Kidney epithelial cell (primary cell): ENCODE measurements at regions not wholly inside any gene's neighbourhood (a gene's known extent, or its start where the extent isn't known, plus 50 kb on each side); places are given as distances from the start of the nearest gene placed in this dataset.
"Not testable (repeated sequence)": the region's sequence is repeated elsewhere in the genome, so short reads cannot be mapped to it uniquely, and the experiment has no call there.

Source experiments
- DNase-seq: peaks from one replicate; pipeline ENCODE4 v3.0.0-alpha.2; 2010; ENCODE audit warnings: low read depth
- H3K27me3 ChIP-seq: 2 replicates; pipeline ENCODE4 v1.6.0; 2011; ENCODE audit warnings: low read length; ENCODE audit not compliant: control insufficient read depth, insufficient read depth
- H3K36me3 ChIP-seq: 2 replicates; pipeline ENCODE4 v1.5.1; 2011; ENCODE audit warnings: low read length; ENCODE audit not compliant: control insufficient read depth, insufficient read depth
- H3K4me3 ChIP-seq: 2 replicates; pipeline ENCODE4 v1.5.1; 2011; ENCODE audit warnings: low read depth, mild to moderate bottlenecking, control low read depth, low read length
- TF ChIP-seq, protein P1 (sequence below): IDR thresholded peaks from 2 replicates; pipeline ENCODE4 v1.5.1; 2011; ENCODE audit warnings: mild to moderate bottlenecking, moderate library complexity, low read length, control low read depth, inconsistent platforms; ENCODE audit not compliant: insufficient read depth, poor library complexity, severe bottlenecking

DNA sequence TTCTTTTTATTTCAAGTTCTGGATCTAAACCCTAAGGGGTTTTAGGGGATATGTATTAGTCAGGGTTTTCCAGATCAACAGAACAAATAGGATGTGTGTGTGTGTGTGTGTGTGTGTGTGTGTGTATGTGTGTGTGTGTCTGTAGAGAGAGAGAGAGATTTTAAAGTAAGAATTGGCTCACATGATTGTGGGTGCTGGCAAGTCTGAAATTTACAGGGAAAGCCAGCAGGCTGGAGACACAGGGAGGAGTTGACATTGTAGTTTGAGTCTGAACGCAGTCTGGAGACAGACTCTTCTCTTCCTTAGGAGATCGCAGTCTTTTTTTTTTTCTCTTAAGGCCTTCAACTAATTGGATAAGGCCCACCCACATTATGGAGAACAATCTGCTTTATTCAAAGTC, 428.8 kb upstream of the TBL1XR1 start:
- no peak overlapping the region for H3K4me3 ChIP-seq
- no peaks in the 10 kb centered on the region for H3K27me3 ChIP-seq
- no peak for DNase-seq
- no peaks in the 10 kb centered on the region for H3K36me3 ChIP-seq
- TF ChIP-seq, protein P1, sequence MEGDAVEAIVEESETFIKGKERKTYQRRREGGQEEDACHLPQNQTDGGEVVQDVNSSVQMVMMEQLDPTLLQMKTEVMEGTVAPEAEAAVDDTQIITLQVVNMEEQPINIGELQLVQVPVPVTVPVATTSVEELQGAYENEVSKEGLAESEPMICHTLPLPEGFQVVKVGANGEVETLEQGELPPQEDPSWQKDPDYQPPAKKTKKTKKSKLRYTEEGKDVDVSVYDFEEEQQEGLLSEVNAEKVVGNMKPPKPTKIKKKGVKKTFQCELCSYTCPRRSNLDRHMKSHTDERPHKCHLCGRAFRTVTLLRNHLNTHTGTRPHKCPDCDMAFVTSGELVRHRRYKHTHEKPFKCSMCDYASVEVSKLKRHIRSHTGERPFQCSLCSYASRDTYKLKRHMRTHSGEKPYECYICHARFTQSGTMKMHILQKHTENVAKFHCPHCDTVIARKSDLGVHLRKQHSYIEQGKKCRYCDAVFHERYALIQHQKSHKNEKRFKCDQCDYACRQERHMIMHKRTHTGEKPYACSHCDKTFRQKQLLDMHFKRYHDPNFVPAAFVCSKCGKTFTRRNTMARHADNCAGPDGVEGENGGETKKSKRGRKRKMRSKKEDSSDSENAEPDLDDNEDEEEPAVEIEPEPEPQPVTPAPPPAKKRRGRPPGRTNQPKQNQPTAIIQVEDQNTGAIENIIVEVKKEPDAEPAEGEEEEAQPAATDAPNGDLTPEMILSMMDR = no peak

DNA sequence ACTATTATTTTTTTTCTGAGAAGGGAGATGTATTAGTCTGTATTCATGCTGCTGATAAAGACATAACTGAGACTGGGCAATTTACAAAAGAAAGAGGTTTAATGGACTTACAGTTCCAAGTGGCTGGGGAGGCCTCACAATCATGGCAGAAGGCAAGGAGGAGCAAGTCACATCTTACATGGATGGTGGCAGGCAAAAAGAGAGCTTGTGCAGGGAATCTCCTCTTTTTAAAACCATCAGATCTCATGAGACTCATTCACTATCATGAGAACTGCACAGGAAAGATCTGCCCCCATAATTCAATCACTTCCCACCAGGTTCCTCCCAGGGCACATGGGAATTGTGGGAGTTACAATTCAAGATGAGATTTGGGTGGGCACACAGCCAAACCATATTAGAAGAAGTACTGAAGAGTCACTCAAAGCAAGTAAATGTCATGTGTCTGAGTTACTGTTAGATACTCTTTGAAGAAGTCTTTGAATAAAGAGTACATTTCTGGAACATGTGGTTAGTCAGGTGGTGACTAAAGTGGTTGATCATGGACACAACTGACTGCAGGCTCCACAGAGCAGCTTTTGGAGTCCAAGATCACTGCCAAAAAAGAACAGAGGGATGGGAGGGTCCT, 430.9 kb upstream of the TBL1XR1 start:
- not testable (repeated sequence) for H3K27me3 ChIP-seq, H3K4me3 ChIP-seq, H3K36me3 ChIP-seq, DNase-seq

DNA sequence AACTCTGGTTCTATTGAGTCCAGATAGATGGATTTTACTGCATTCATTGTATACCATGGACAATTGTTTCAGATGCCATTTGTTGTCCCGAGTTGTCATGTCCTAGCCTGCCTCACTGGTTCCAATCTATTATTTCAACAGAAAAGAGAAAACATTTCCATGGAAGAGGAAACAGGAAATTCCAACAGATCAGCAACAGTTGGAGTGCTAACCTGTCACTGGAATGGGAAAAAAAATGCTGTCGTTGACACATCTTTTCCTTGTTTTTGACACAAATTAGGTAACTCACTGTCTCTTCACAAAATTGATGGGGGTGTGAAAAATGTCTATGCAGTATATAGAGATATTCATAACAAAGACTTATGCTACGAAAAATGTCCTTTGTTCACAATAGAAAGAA, 432.0 kb upstream of the TBL1XR1 start:
- H3K36me3 ChIP-seq = no peaks in the 10 kb centered on the region
- TF ChIP-seq, protein P1 = no peak
- no peaks in the 10 kb centered on the region for H3K27me3 ChIP-seq
- no peak for DNase-seq
- H3K4me3 ChIP-seq = no peak overlapping the region

DNA sequence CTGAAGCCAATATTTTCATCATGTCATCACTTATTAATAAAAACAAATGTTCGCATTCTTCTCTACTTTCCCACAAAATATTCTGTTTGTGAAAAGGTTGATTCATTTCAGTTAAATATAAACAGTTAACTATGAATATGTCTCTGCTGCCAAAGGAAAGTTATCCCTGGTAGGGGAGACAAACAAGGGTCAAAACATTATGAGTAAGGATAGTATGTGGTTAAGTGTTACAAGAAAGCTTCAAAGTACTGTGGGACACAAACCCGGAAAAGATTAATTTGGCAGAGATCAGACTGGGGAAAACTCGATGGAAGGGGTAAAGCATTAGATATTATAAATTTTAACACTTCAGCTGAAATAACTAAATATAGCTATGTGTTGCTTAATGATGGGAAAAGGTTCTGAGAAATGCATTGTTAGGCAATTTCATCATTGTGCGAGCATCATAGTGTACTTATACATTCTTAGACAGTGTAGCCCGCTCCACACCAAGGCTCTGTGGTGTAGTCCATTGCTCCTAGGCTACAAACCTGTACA, 436.5 kb upstream of the TBL1XR1 start:
- Histone ChIP-seq H3K36me3 (no peaks in the 10 kb centered on the region), H3K4me3 (no peak overlapping the region), H3K27me3 (no peaks in the 10 kb centered on the region)
- TF ChIP-seq, protein P1 = no peak
- no peak for DNase-seq

DNA sequence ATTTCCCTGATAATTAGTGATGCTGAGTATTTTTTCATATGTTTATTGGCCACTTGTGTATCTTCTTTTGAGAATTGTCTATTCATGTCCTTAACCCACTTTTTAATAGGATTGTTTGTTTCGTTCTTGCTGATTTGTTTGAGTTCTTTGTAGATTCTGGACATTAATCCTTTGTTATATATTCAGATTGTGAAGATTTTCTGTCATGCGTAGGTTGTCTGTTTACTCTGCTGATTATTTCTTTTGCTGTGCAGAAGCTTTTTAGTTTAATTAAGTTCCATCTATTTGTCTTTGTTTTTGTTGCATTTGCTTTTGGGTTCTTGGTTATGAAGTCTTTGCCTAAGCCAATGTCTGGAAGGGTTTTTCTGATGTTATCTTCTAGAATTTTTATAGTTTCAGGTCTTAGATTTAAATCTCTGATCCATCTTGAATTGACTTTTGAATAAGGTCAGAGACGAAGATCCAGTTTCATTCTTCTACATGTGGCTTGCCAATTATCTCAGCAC, 438.4 kb upstream of the TBL1XR1 start:
- not testable (repeated sequence) for H3K27me3 ChIP-seq, H3K4me3 ChIP-seq, H3K36me3 ChIP-seq, DNase-seq

DNA sequence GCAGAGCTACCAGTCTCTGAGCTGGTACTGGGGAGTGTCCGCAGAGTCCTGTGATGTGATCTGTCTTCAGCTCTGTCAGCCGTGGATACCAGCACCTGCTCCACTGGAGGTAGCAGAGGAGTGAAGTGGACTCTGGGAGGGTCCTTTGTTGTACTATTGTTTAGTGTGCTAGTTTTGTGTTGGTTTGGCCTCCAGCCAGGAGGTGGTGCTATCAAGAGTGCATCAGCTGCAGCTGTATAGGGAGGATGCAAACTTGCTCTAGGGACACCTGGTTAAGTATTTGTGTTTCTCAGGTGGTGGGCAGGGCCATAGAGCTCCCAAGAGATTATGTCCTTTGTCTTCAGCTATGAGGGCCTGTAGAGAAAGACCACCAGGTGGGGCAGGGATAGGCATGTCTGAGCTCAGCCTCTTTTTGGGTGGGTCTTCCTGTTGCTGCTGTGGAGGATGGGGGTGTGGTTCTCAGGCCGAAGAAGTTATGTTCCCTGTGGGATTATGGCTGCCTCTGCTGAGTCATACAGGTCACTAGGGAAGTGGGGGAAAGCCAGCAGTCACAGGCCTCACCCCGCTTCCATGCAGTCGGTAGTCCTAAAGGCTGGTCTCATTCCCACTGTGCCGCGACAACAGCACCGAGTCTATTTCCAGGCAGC, 443.2 kb upstream of the TBL1XR1 start:
- DNase-seq = no peak
- H3K4me3 ChIP-seq = no peak overlapping the region
- TF ChIP-seq, protein P1 = no peak
- H3K36me3 ChIP-seq = no peaks in the 10 kb centered on the region
- H3K27me3 ChIP-seq = no peaks in the 10 kb centered on the region

DNA sequence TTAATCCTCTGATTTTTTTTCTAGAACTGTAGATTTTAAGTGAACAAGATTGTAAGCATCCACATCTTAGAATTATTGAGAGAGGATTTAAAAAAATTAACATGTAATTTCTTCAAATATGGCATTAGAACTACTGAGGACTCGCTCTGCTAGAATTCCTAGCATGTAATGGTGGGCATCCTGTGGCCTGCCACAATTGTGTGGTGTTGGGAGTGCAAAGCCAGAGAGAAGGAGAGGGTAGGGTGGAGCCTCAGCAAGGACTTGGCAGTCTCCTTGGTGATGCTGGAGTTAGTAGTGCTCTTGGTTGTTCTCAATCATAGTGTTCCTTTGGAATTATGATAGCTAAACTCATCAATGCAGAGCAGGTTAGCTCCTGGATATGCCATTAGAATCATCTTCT, 443.9 kb upstream of the TBL1XR1 start:
- Histone ChIP-seq H3K27me3 (no peaks in the 10 kb centered on the region), H3K4me3 (no peak overlapping the region), H3K36me3 (no peaks in the 10 kb centered on the region)
- DNase-seq = no peak
- TF ChIP-seq, protein P1 = no peak
